ENCODE measurements at regions not wholly inside any gene's neighbourhood (a gene's known extent, or its start where the extent isn't known, plus 50 kb on each side); places are given as distances from the start of the nearest gene placed in this dataset.

DNA sequence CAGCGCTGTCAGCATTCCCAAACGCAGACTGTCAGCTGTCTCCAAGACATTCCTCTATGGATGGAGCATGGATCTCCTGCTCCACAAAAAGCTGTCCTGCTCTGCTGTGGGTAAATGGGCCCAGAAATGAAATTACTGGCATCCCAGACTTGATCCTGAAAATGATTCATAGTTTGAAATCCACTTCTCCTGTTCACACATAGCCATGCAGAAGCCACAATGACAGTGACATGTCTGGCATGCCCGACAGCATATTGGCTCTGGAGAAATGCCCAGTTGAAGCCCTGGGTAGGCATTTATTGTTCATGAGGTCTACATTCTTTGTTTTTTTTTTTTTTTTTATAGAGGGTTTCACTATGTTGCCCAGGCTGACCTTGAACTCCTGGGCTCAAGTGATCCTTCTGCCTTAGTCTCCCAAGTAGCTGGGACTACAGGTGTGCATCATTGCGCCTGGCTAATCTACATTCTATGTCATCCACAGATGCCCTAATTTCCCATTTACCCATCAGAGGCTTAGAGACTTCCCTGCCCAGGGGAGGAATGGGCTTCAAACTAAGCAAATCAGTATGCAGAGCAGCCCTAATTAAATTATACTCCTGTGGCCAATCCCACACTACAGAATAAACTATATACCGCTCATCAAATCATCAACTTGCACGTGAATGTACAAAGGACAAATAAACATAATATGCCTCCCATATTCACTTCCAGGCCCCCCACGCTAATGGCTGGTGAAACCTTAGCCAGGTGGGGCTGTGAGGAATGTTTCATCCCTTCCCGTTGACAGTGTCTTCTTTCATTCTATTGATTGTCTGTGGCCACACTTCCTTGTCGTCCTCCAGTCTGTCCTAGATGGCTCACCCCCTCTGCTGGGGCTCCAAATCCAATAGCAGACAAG lies 61.8 kb upstream of the EEPD1 start (continued):
- TF ChIP-seq, protein P1, sequence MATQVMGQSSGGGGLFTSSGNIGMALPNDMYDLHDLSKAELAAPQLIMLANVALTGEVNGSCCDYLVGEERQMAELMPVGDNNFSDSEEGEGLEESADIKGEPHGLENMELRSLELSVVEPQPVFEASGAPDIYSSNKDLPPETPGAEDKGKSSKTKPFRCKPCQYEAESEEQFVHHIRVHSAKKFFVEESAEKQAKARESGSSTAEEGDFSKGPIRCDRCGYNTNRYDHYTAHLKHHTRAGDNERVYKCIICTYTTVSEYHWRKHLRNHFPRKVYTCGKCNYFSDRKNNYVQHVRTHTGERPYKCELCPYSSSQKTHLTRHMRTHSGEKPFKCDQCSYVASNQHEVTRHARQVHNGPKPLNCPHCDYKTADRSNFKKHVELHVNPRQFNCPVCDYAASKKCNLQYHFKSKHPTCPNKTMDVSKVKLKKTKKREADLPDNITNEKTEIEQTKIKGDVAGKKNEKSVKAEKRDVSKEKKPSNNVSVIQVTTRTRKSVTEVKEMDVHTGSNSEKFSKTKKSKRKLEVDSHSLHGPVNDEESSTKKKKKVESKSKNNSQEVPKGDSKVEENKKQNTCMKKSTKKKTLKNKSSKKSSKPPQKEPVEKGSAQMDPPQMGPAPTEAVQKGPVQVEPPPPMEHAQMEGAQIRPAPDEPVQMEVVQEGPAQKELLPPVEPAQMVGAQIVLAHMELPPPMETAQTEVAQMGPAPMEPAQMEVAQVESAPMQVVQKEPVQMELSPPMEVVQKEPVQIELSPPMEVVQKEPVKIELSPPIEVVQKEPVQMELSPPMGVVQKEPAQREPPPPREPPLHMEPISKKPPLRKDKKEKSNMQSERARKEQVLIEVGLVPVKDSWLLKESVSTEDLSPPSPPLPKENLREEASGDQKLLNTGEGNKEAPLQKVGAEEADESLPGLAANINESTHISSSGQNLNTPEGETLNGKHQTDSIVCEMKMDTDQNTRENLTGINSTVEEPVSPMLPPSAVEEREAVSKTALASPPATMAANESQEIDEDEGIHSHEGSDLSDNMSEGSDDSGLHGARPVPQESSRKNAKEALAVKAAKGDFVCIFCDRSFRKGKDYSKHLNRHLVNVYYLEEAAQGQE (IDR thresholded peaks at IDR 0.05; ENCODE audit: borderline replicate concordance): no peak
- TF ChIP-seq, protein P1 (CRISPR knock-in tag; IDR thresholded peaks at IDR 0.05; ENCODE audit: low read depth): no peak
- no peak for TF ChIP-seq RNF2 (IDR thresholded peaks at IDR 0.05)
- TF ChIP-seq NCOA4 (IDR thresholded peaks at IDR 0.05; ENCODE audit: partially characterized antibody): no peak
- TF ChIP-seq NCOR1 (IDR thresholded peaks at IDR 0.05): no peak
- no peak for TF ChIP-seq FOXA1 (IDR thresholded peaks at IDR 0.05; ENCODE audit: borderline replicate concordance)
- TF ChIP-seq KLF1 (tag; IDR thresholded peaks at IDR 0.05): no peak
- no peak for TF ChIP-seq SMC3 (conservative IDR thresholded peaks at IDR 0.05; ENCODE audit: insufficient read depth, low read depth, low read length)
